ENCODE measurements at regions not wholly inside any gene's neighbourhood (a gene's known extent, or its start where the extent isn't known, plus 50 kb on each side); places are given as distances from the start of the nearest gene placed in this dataset.

DNA sequence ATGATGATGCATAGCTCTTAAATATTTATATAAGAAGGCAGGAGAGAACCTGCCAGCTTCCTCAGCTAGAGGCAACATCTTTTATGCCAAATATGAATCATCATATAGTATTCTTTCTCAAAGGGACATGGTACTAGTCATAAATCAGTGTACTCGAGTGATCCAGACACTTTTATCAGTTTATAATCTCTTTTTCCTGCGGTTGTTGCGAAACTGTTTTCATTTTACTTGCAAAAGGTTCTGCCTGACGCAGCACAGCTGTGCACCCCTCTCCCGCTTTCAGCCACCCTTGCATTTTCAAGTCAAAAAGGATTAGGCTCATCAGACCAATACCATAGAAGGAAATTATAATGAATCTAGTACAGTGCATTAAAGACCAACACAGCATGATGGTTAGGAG lies 332.3 kb upstream of the PRKCQ start:
- peaks cover 3% of the 10 kb centered on the region; the same call in 1 of the 2 replicates for H3K4me1 ChIP-seq (ENCODE audit: control insufficient read depth, insufficient read depth, low read length)
- TF ChIP-seq, protein P1, sequence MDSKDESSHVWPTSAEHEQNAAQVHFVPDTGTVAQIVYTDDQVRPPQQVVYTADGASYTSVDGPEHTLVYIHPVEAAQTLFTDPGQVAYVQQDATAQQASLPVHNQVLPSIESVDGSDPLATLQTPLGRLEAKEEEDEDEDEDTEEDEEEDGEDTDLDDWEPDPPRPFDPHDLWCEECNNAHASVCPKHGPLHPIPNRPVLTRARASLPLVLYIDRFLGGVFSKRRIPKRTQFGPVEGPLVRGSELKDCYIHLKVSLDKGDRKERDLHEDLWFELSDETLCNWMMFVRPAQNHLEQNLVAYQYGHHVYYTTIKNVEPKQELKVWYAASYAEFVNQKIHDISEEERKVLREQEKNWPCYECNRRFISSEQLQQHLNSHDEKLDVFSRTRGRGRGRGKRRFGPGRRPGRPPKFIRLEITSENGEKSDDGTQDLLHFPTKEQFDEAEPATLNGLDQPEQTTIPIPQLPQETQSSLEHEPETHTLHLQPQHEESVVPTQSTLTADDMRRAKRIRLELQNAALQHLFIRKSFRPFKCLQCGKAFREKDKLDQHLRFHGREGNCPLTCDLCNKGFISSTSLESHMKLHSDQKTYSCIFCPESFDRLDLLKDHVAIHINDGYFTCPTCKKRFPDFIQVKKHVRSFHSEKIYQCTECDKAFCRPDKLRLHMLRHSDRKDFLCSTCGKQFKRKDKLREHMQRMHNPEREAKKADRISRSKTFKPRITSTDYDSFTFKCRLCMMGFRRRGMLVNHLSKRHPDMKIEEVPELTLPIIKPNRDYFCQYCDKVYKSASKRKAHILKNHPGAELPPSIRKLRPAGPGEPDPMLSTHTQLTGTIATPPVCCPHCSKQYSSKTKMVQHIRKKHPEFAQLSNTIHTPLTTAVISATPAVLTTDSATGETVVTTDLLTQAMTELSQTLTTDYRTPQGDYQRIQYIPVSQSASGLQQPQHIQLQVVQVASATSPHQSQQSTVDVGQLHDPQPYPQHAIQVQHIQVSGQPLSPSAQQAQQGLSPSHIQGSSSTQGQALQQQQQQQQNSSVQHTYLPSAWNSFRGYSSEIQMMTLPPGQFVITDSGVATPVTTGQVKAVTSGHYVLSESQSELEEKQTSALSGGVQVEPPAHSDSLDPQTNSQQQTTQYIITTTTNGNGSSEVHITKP (tag by site-specific recombination; IDR thresholded peaks at IDR 0.05), result peak; percentile 56; the same call in 1 of the 2 replicates
- TF ChIP-seq ZNF391 (tag by site-specific recombination; IDR thresholded peaks at IDR 0.05; ENCODE audit: borderline replicate concordance, low read depth), result no peak
- TF ChIP-seq, protein P2, sequence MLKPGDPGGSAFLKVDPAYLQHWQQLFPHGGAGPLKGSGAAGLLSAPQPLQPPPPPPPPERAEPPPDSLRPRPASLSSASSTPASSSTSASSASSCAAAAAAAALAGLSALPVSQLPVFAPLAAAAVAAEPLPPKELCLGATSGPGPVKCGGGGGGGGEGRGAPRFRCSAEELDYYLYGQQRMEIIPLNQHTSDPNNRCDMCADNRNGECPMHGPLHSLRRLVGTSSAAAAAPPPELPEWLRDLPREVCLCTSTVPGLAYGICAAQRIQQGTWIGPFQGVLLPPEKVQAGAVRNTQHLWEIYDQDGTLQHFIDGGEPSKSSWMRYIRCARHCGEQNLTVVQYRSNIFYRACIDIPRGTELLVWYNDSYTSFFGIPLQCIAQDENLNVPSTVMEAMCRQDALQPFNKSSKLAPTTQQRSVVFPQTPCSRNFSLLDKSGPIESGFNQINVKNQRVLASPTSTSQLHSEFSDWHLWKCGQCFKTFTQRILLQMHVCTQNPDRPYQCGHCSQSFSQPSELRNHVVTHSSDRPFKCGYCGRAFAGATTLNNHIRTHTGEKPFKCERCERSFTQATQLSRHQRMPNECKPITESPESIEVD (tag by site-specific recombination; IDR thresholded peaks at IDR 0.05), result 0 out of 2 replicates have a peak, but pooled peaks have one; percentile 56
- ChIA-PET CTCF (interaction anchor here (0.6 kb wide), 2 partner anchors 234 to 241 kb away, joined by 4 to 5 read pairs; no protein-coding TSS in a partner anchor), POLR2A (no interaction called here)
- no peaks in the 10 kb centered on the region for H3K9me3 ChIP-seq (ENCODE audit: control insufficient read depth, insufficient read depth, low read depth, low read length)
- no peaks in the 10 kb centered on the region for H3K36me3 ChIP-seq (ENCODE audit: control insufficient read depth in 2 of 2, insufficient read depth in 1 of 2, low read length in 2 of 2)
- no peak overlapping the region for H3K4me3 ChIP-seq (ENCODE audit: low read depth, low read length)
- no peak overlapping the region for H3K27ac ChIP-seq (ENCODE audit: extremely low read depth, low read depth, low read length)

DNA sequence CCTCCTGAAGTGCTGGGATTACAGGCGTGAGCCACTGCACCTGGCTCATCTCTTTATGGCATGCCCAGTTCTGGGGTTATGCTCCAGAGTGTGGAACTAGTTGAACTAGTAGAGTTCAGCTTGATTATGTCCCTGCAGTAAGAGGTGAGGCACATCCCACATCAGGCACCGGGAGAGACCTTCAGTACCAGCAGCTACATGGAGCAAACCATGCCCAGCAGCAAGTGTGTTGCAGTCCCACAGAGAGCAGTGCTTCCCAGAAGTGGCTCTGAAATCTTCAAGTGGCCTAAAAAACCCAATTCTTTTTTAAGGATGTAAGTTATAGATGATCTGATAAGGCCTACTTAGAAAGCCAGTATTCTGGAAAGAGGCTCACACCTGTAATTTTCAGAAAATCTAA lies 331.9 kb upstream of the PRKCQ start:
- Histone ChIP-seq H3K9me3 (ENCODE audit: control insufficient read depth, insufficient read depth, low read depth, low read length) (no peaks in the 10 kb centered on the region), H3K27ac (ENCODE audit: extremely low read depth, low read depth, low read length) (no peak overlapping the region), H3K4me1 (ENCODE audit: control insufficient read depth, insufficient read depth, low read length) (peaks cover 3% of the 10 kb centered on the region; the same call in 1 of the 2 replicates), H3K36me3 (ENCODE audit: control insufficient read depth in 2 of 2, insufficient read depth in 1 of 2, low read length in 2 of 2) (no peaks in the 10 kb centered on the region), H3K4me3 (ENCODE audit: low read depth, low read length) (no peak overlapping the region)
- ChIA-PET POLR2A (no interaction called here), CTCF (interaction anchor here (0.6 kb wide), 1 partner anchor 234 kb away, joined by 4 read pairs; no protein-coding TSS in a partner anchor)
- TF ChIP-seq ZNF366 (tag by site-specific recombination; conservative IDR thresholded peaks at IDR 0.05) (no peak), ZNF433 (tag by site-specific recombination; IDR thresholded peaks at IDR 0.05; ENCODE audit: low read depth) (no peak), ZNF585B (tag by site-specific recombination; IDR thresholded peaks at IDR 0.05) (no peak), YY1 (tag by site-specific recombination; IDR thresholded peaks at IDR 0.05) (no peak), PRDM1 (tag by site-specific recombination; IDR thresholded peaks at IDR 0.05) (no peak), GLIS2 (tag by site-specific recombination; IDR thresholded peaks at IDR 0.05) (no peak), HOXC10 (CRISPR knock-in tag; IDR thresholded peaks at IDR 0.05) (no peak), ZNF549 (tag by site-specific recombination; IDR thresholded peaks at IDR 0.05) (no peak), KLF7 (tag by site-specific recombination; IDR thresholded peaks at IDR 0.05; ENCODE audit: borderline replicate concordance) (no peak), ZXDB (tag by site-specific recombination; IDR thresholded peaks at IDR 0.05) (no peak), ZBTB8A (tag by site-specific recombination; IDR thresholded peaks at IDR 0.05) (no peak), ZNF658 (tag by site-specific recombination; IDR thresholded peaks at IDR 0.05) (no peak)
- TF ChIP-seq, protein P3, sequence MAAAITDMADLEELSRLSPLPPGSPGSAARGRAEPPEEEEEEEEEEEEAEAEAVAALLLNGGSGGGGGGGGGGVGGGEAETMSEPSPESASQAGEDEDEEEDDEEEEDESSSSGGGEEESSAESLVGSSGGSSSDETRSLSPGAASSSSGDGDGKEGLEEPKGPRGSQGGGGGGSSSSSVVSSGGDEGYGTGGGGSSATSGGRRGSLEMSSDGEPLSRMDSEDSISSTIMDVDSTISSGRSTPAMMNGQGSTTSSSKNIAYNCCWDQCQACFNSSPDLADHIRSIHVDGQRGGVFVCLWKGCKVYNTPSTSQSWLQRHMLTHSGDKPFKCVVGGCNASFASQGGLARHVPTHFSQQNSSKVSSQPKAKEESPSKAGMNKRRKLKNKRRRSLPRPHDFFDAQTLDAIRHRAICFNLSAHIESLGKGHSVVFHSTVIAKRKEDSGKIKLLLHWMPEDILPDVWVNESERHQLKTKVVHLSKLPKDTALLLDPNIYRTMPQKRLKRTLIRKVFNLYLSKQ (tag by site-specific recombination; IDR thresholded peaks at IDR 0.05; ENCODE audit: borderline replicate concordance), result no peak
- TF ChIP-seq, protein P4, sequence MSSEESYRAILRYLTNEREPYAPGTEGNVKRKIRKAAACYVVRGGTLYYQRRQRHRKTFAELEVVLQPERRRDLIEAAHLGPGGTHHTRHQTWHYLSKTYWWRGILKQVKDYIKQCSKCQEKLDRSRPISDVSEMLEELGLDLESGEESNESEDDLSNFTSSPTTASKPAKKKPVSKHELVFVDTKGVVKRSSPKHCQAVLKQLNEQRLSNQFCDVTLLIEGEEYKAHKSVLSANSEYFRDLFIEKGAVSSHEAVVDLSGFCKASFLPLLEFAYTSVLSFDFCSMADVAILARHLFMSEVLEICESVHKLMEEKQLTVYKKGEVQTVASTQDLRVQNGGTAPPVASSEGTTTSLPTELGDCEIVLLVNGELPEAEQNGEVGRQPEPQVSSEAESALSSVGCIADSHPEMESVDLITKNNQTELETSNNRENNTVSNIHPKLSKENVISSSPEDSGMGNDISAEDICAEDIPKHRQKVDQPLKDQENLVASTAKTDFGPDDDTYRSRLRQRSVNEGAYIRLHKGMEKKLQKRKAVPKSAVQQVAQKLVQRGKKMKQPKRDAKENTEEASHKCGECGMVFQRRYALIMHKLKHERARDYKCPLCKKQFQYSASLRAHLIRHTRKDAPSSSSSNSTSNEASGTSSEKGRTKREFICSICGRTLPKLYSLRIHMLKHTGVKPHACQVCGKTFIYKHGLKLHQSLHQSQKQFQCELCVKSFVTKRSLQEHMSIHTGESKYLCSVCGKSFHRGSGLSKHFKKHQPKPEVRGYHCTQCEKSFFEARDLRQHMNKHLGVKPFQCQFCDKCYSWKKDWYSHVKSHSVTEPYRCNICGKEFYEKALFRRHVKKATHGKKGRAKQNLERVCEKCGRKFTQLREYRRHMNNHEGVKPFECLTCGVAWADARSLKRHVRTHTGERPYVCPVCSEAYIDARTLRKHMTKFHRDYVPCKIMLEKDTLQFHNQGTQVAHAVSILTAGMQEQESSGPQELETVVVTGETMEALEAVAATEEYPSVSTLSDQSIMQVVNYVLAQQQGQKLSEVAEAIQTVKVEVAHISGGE (tag by site-specific recombination; conservative IDR thresholded peaks at IDR 0.05; ENCODE audit: low read depth), result no peak
- TF ChIP-seq, protein P5, sequence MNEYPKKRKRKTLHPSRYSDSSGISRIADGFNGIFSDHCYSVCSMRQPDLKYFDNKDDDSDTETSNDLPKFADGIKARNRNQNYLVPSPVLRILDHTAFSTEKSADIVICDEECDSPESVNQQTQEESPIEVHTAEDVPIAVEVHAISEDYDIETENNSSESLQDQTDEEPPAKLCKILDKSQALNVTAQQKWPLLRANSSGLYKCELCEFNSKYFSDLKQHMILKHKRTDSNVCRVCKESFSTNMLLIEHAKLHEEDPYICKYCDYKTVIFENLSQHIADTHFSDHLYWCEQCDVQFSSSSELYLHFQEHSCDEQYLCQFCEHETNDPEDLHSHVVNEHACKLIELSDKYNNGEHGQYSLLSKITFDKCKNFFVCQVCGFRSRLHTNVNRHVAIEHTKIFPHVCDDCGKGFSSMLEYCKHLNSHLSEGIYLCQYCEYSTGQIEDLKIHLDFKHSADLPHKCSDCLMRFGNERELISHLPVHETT (tag by site-specific recombination; IDR thresholded peaks at IDR 0.05), result no peak

All from HEK293 (cell line).